Spinal cord (tissue), 9 donors: ENCODE measurements at regions not wholly inside any gene's neighbourhood (a gene's known extent, or its start where the extent isn't known, plus 50 kb on each side); places are given as distances from the start of the nearest gene placed in this dataset.
"Not testable (repeated sequence)": the region's sequence is repeated elsewhere in the genome, so short reads cannot be mapped to it uniquely, and the experiment has no call there.

ENCODE experiments used
- DNase-seq, 6 donors: peaks; one replicate each; pipeline versions ENCODE4 v3.0.0 to v3.0.0-alpha.2; 2013 to 2015; ENCODE audit warnings: low spot score in 6 of 6, low read depth in 4 of 6
- H3K27ac ChIP-seq: one replicate; pipeline ENCODE4 v1.5.1; 2013; ENCODE audit warnings: low read depth, low read length, control low read depth
- H3K27me3 ChIP-seq: one replicate; pipeline ENCODE4 v1.6.1; 2013; ENCODE audit warnings: low read length; ENCODE audit not compliant: control insufficient read depth, insufficient read depth
- H3K36me3 ChIP-seq: one replicate; pipeline ENCODE4 v1.6.1; 2013; ENCODE audit warnings: low read length; ENCODE audit not compliant: control insufficient read depth, insufficient read depth
- H3K4me1 ChIP-seq: one replicate; pipeline ENCODE4 v1.6.1; 2013; ENCODE audit warnings: low read length; ENCODE audit not compliant: control insufficient read depth, insufficient read depth
- H3K4me3 ChIP-seq: one replicate; pipeline ENCODE4 v1.5.1; 2013; ENCODE audit warnings: low read depth, low read length, control low read depth
- H3K9me3 ChIP-seq: one replicate; pipeline ENCODE4 v1.6.1; 2013; ENCODE audit warnings: low read length; ENCODE audit not compliant: control insufficient read depth, insufficient read depth
- WGBS: methylation state at CpG from one replicate; pipeline ENCODE4 v1.1.5; 2013; ENCODE audit warnings: missing lambda C conversion rate; ENCODE audit not compliant: insufficient coverage; 5-methylcytosine and 5-hydroxymethylcytosine counted together
- donor health status: healthy.

DNA sequence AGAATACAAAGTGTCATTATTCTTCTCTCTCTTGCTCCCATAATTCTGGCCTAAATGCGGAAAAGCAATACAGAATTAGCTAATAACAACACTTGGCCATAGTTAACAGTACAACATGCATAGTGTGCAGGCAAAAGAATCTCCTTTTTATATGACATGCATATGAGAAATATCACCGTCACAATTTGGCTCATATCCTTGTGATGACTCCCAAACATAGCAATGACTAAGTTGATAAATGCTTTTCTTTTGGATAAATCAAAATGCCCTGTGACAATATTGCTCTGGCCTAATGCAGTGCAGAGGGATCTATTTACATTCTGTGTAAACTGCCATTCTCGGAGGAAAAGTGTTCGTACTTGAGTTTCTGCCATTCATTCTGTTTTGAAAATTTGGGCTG lies 121.9 kb upstream of the GHR start:
- WGBS: 92% methylated on average over 2 of the region's 4 CpGs
- H3K4me3 ChIP-seq: no peak overlapping the region
- H3K36me3 ChIP-seq: no peaks in the 10 kb centered on the region
- peaks cover 3% of the 10 kb centered on the region for H3K9me3 ChIP-seq
- no peak overlapping the region for H3K27ac ChIP-seq
- peak in 1 of 6 donors; percentile 6 for DNase-seq
- no peaks in the 10 kb centered on the region for H3K27me3 ChIP-seq
- no peaks in the 10 kb centered on the region for H3K4me1 ChIP-seq

DNA sequence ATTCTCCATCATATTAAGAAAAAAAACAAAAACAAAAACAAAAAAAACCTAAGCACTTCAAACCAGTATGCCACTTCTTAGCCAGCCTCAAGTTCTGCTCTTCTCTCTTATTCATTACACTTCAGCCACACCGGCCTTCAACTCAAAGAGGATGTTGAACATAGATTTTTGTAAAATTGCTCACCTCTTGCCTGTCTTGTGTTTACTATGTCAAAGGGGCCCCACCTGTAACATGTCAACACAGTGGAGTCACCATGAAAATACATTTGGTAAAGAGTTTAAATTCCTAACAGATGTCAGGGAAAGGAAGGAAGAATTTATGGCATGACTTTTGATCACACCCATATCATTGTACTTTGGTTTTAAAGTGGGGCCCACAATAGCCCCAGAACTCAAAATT lies 121.1 kb upstream of the GHR start:
- DNase-seq: no peak
- Histone ChIP-seq H3K9me3 (peaks cover 3% of the 10 kb centered on the region), H3K27me3 (no peaks in the 10 kb centered on the region), H3K4me3 (no peak overlapping the region), H3K36me3 (no peaks in the 10 kb centered on the region), H3K27ac (no peak overlapping the region), H3K4me1 (no peaks in the 10 kb centered on the region)
- no CpG with 5 or more reads among the region's 1 CpG for WGBS

DNA sequence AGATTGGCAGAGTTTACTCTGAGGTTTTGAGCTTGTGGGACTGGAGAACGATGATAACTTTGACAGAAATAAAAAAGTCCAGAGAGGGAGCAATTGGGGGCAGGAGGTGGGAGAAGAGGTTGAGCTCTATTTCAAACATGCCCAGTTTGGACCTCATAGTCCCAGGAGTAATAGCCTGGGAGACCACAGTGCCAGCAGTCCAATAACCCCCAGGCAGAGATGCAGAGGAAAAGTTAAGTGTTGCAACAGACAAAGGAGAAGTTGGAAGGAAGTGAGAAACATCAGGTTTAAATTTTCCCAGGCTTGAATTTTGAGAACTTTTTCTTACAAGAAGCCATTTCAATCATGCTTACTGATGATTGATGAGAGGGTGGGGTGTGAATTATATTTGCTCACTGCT lies 117.0 kb upstream of the GHR start:
- whole genome bisulfite sequencing: 100% methylated on average over 1 of the region's 1 CpG
- DNase-seq: no peak
- Histone ChIP-seq H3K4me3 (no peak overlapping the region), H3K9me3 (peaks cover 3% of the 10 kb centered on the region), H3K27ac (no peak overlapping the region), H3K4me1 (no peaks in the 10 kb centered on the region), H3K36me3 (no peaks in the 10 kb centered on the region), H3K27me3 (no peaks in the 10 kb centered on the region)

DNA sequence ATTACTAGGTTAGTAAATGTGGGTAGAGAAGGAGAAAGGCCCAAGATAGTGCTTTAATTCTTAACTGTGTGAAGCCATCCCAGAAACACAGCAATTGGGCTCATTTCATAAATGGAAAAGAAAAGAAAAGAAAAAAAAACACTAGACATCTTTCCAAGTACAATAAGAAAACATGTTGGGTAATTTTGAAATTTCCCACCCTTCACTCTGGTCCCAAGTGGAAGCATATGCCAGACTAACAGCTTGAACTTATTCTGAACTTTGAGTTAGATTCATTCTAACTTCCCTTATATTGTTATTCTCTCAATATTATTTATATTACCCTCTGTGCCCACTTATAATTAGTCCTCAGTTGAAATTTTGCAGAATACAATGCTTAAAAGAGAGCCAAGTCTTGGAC lies 113.4 kb upstream of the GHR start:
- DNase-seq: no peak
- H3K27me3 ChIP-seq: no peaks in the 10 kb centered on the region
- H3K27ac ChIP-seq: no peak overlapping the region
- H3K4me1 ChIP-seq: no peaks in the 10 kb centered on the region
- H3K9me3 ChIP-seq: peaks cover 3% of the 10 kb centered on the region
- no peaks in the 10 kb centered on the region for H3K36me3 ChIP-seq
- H3K4me3 ChIP-seq: no peak overlapping the region

DNA sequence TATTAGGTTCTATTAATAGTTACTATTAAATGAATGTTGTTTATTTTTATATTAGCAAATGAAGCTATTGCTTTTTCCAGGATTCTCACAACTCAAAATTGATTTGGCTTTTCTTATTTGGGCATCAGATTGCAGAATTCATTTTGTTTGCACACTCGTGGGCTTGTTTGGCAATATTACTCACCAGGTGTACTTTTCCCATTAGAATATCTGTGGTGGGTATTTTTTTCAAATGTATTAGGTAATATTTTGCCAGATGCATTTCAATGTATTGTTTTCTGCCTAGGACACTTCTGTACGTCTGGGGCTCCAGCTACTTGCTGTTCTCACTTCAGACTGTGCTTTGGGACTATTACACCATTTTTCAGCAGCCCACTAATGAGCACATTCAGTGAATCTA lies 108.0 kb upstream of the GHR start:
- H3K4me1 ChIP-seq: no peaks in the 10 kb centered on the region
- H3K36me3 ChIP-seq: no peaks in the 10 kb centered on the region
- H3K27me3 ChIP-seq: no peaks in the 10 kb centered on the region
- H3K9me3 ChIP-seq: no peaks in the 10 kb centered on the region
- no peak overlapping the region for H3K4me3 ChIP-seq
- WGBS: 70% methylated on average over 1 of the region's 2 CpGs
- H3K27ac ChIP-seq: no peak overlapping the region
- DNase-seq: no peak

DNA sequence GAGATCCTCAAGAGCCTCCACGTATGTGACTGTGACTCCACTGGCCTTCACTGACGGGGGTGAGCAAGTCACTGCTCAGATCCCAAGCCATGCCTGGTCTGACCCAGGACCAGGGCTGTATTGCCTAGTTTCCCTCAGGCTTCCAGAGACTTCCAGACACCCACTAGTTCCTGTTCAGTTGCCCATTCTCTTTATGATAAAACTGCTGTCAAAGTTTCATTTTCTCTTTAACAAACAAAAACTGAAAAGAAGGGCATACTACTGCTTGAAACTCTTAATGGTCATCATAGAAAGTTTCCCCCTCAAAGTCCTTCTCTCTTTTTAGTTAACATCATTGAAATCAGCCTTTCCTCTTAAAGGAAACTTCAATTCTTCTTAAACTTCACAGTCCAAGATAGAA lies 105.7 kb upstream of the GHR start:
- no peak for DNase-seq
- no peak overlapping the region for H3K27ac ChIP-seq
- H3K9me3 ChIP-seq: no peaks in the 10 kb centered on the region
- no peaks in the 10 kb centered on the region for H3K4me1 ChIP-seq
- no peaks in the 10 kb centered on the region for H3K27me3 ChIP-seq
- 83% methylated on average over 2 of the region's 2 CpGs for WGBS
- H3K36me3 ChIP-seq: no peaks in the 10 kb centered on the region
- H3K4me3 ChIP-seq: no peak overlapping the region

DNA sequence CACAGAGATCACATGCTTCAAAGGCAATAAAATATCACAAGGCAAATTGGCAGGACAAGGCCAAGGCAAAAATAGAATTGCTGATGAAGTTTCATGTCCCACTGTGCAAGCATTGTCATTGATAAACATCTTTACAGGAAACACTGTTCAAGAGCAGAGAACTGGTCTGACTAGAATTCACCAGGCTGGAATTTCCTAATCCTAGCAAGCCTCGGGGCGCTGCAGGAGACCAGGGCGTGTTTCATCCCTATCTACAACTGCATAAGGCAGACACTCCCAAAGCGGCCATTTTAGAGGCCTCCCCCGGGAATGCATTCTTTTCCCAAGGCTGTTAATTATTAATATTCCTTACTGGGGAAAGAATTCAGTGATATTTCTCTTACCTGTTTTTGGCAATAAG lies 103.7 kb upstream of the GHR start:
- H3K4me3 ChIP-seq, H3K9me3 ChIP-seq, DNase-seq, H3K27me3 ChIP-seq, H3K27ac ChIP-seq, H3K4me1 ChIP-seq, H3K36me3 ChIP-seq: not testable (repeated sequence)
- WGBS: 93% methylated on average over 2 of the region's 5 CpGs

DNA sequence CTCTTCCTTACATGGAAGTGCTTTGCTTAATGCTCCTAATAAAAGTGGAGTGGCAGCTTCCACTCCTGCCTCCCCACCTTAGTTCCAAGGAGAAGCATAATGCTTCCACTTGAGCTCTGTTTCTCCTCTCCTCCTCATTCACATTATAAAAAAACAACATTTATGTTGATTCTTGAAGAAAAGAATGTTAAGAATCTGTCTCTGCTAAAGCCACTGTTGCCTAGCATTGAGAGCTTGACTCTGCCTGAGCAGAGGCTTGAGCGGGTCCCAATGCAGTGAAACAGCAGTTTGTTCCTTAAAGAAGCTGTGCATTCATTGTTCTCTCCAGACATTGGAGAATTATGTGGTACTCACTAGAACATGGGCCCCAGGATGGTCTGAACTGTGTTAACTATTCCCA lies 101.5 kb upstream of the GHR start:
- no peak overlapping the region for H3K27ac ChIP-seq
- no peaks in the 10 kb centered on the region for H3K27me3 ChIP-seq
- WGBS: 86% methylated on average over 1 of the region's 1 CpG
- H3K9me3 ChIP-seq: peaks cover 1% of the 10 kb centered on the region
- H3K4me1 ChIP-seq: no peaks in the 10 kb centered on the region
- DNase-seq: no peak
- no peak overlapping the region for H3K4me3 ChIP-seq
- H3K36me3 ChIP-seq: no peaks in the 10 kb centered on the region

DNA sequence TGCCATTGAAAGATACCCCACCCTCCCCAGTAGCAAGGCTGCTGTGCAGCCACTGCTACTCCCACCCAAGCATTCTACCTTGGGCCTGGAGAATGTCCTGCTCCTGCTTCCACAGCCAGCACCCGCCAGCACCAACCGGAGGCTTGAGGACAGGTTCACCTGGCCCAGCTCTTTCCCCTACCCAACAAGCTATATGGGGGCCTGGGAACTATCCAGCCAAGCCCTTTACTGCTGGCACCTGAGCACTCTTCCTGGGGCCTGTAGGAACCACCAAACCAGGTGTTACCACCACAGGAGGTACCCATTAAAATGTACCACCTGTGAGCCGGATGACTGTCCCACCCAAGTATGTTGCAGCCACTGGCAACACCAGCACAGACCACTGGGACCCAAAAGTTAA lies 86.1 kb upstream of the GHR start:
- 92% methylated on average over 3 of the region's 3 CpGs for whole genome bisulfite sequencing
- Histone ChIP-seq H3K4me3 (no peak overlapping the region), H3K9me3 (peaks cover 5% of the 10 kb centered on the region), H3K4me1 (no peaks in the 10 kb centered on the region), H3K27ac (no peak overlapping the region), H3K36me3 (no peaks in the 10 kb centered on the region), H3K27me3 (no peaks in the 10 kb centered on the region)
- DNase-seq: no peak

DNA sequence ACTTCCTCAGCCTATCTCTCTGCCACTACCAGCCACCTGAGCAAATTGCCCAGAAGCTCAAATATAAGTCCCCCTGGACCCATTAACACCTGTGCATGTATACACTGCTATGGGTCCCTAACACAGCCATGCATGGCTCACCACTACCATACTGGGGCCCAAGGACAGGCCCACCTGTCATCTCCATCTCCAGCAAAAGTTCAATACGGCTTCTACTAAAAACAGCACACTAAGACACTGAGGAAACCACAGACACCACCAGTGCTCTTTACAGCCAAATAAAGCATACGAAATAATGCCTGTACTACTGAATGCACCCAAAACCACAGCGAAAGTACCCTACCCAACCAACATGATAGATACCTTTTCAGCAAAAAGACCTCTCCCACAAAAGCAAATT lies 85.6 kb upstream of the GHR start:
- DNase-seq: no peak
- Histone ChIP-seq H3K36me3 (no peaks in the 10 kb centered on the region), H3K27me3 (no peaks in the 10 kb centered on the region), H3K4me1 (no peaks in the 10 kb centered on the region), H3K9me3 (peaks cover 5% of the 10 kb centered on the region), H3K27ac (no peak overlapping the region), H3K4me3 (no peak overlapping the region)
- 100% methylated on average over 2 of the region's 3 CpGs for WGBS

DNA sequence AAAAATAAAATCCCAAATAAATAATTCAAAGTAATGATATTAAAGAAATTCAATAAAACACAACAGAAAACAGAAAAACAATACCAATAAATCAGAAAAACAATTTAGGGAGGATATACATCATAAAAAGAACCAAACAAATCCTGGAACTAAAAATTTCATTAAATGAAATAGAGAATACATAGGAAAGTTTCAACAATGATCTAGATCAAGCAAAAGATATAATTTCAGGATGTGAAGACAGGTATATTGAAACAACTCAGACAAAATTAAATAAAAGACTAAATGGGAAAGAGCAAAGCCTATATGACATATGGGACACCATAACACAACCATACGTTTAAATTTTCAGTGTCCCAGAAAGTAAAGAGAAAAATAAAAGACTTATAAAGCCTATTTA lies 85.1 kb upstream of the GHR start:
- no peaks in the 10 kb centered on the region for H3K36me3 ChIP-seq
- H3K27me3 ChIP-seq: no peaks in the 10 kb centered on the region
- H3K9me3 ChIP-seq: peaks cover 5% of the 10 kb centered on the region
- no peaks in the 10 kb centered on the region for H3K4me1 ChIP-seq
- no CpG with 5 or more reads among the region's 1 CpG for WGBS
- H3K4me3 ChIP-seq: no peak overlapping the region
- no peak for DNase-seq
- no peak overlapping the region for H3K27ac ChIP-seq
